ENCODE measurements at regions not wholly inside any gene's neighbourhood (a gene's known extent, or its start where the extent isn't known, plus 50 kb on each side); places are given as distances from the start of the nearest gene placed in this dataset.

DNA sequence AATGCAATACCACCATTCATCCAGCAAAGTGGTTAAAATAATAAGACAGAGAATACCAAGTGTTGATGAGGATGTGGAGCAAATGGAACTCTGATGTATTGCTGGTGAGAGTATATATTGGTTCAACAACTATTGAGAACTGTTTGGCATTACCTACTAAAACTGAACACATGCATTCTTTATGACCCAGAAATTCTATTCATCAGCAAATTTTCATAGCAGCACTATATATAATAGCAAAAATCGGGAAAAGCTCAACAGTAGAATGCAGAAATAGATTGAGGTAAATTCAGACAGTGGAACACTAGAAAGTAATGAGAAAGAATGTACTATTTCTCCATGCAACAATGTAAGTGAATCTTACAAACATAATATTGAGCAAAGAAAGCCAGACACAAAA is 62.2 kb upstream of the FOXP4 start:
- no peak overlapping the region for H4K8ac ChIP-seq (ENCODE audit: low read depth, low read length)
- no peak overlapping the region for H2AK5ac ChIP-seq (ENCODE audit: low read depth, low read length)

DNA sequence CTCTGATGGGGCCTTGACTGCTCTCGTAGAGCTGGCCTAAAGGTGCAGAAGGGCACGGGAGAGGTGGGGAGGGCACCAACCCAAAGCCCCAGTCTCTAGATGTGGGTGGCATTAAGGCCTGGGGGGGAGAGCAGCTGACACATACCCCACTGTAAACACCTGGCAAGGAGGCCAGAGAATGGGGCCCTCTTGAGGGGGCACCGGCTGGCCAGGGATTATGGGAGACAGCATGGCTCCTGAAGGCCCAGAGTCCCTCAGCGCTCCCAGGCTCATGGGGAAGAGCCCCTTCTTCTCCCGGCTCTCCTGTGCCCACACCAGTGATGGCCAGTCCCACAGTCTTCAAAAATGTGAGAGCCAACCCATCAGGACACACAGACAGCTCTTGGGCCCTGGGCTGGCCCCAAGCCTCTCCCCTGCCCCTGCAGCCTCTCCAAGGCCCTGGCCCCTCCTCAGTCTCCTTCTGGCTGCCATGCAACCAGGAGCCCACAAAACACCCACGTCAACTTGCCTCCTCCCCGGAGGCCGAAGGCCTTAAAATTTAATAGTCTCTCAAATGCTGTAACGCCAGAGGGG is 58.2 kb upstream of the FOXP4 start:
- peak overlapping the region; percentile 38 for H3K27ac ChIP-seq (replicated peaks; ENCODE audit: low read length)
- peak overlapping the region; percentile 22 for H3K23ac ChIP-seq (ENCODE audit: low read depth, low read length, poor library complexity)
- H3K14ac ChIP-seq (ENCODE audit: low read length) = no peak overlapping the region
- no peak overlapping the region for H3K9ac ChIP-seq (ENCODE audit: low read depth, low read length, poor library complexity)
- no peak overlapping the region for H4K91ac ChIP-seq (ENCODE audit: low read depth, low read length, poor library complexity)
- H2BK120ac ChIP-seq (ENCODE audit: low read depth, low read length) = peak overlapping the region; percentile 21
- no peaks in the 10 kb centered on the region for H3K36me3 ChIP-seq (replicated peaks in 1 of 2; ENCODE audit: control insufficient read depth in 2 of 2, insufficient read depth in 2 of 2, low read length in 2 of 2)
- peak overlapping the region; percentile 11 for H2BK5ac ChIP-seq (ENCODE audit: low read length)
- H2AFZ ChIP-seq (ENCODE audit: low read length) = peak overlapping the region; percentile 76
- peaks cover 36 to 42% of the 10 kb centered on the region in 2 donors for H3K4me1 ChIP-seq (ENCODE audit: control insufficient read depth in 2 of 2, insufficient read depth in 1 of 2, low read depth in 1 of 2, low read length in 2 of 2)
- peak overlapping the region; percentile 80 for H2BK12ac ChIP-seq (ENCODE audit: low read length)
- H3K4me3 ChIP-seq (ENCODE audit: low read length in 2 of 2) = no peak overlapping the region
- peaks cover 0 to 62% (median 4%) of the 10 kb centered on the region in 3 experiments for H3K27me3 ChIP-seq (ENCODE audit: control insufficient read depth in 3 of 3, insufficient read depth in 3 of 3, low read depth in 1 of 3, low read length in 3 of 3)
- H3K18ac ChIP-seq (ENCODE audit: low read length) = peak overlapping the region; percentile 86
- no peaks in the 10 kb centered on the region for H3K79me1 ChIP-seq (ENCODE audit: low read depth, low read length)
- peak overlapping the region; percentile 43 for H3K4ac ChIP-seq (ENCODE audit: low read length)
- H3K4me2 ChIP-seq (ENCODE audit: insufficient read depth, low read length, poor library complexity, severe bottlenecking) = no peak overlapping the region
- peak overlapping the region; percentile 56 for H2AK5ac ChIP-seq (ENCODE audit: low read depth, low read length)
- H2BK15ac ChIP-seq (ENCODE audit: low read length) = peak overlapping the region; percentile 70
- no peak overlapping the region for H4K8ac ChIP-seq (ENCODE audit: low read depth, low read length)
- no CpG with 5 or more reads among the region's 9 CpGs for WGBS, 2 donors (ENCODE audit: extremely low coverage in 2 of 2, insufficient read length in 2 of 2, insufficient replicate concordance in 1 of 2)
- H3K9me3 ChIP-seq (replicated peaks in 1 of 2; ENCODE audit: control insufficient read depth in 2 of 2, insufficient read depth in 1 of 2, low read depth in 1 of 2, low read length in 2 of 2) = no peaks in the 10 kb centered on the region
- no peak for DNase-seq (ENCODE audit: low spot score)

More for the DNA sequence above, 62.2 kb upstream of the FOXP4 start:
- peaks cover 14 to 21% of the 10 kb centered on the region in 2 donors for H3K4me1 ChIP-seq (ENCODE audit: control insufficient read depth in 2 of 2, insufficient read depth in 1 of 2, low read depth in 1 of 2, low read length in 2 of 2)
- no peak overlapping the region for H2BK12ac ChIP-seq (ENCODE audit: low read length)
- H3K4me3 ChIP-seq (ENCODE audit: low read length in 2 of 2) = no peak overlapping the region
- H2BK5ac ChIP-seq (ENCODE audit: low read length) = no peak overlapping the region
- no peaks in the 10 kb centered on the region for H3K9me3 ChIP-seq (replicated peaks in 1 of 2; ENCODE audit: control insufficient read depth in 2 of 2, insufficient read depth in 1 of 2, low read depth in 1 of 2, low read length in 2 of 2)
- H3K27ac ChIP-seq (replicated peaks; ENCODE audit: low read length) = no peak overlapping the region
- H3K18ac ChIP-seq (ENCODE audit: low read length) = no peak overlapping the region
- no peak overlapping the region for H3K4ac ChIP-seq (ENCODE audit: low read length)
- no peak overlapping the region for H3K14ac ChIP-seq (ENCODE audit: low read length)
- H2AFZ ChIP-seq (ENCODE audit: low read length) = no peak overlapping the region
- no peak overlapping the region for H3K4me2 ChIP-seq (ENCODE audit: insufficient read depth, low read length, poor library complexity, severe bottlenecking)
- H2BK120ac ChIP-seq (ENCODE audit: low read depth, low read length) = no peak overlapping the region
- no peak for DNase-seq (ENCODE audit: low spot score)
- no CpG with 5 or more reads among the region's 1 CpG for WGBS, 2 donors (ENCODE audit: extremely low coverage in 2 of 2, insufficient read length in 2 of 2, insufficient replicate concordance in 1 of 2)
- H2BK15ac ChIP-seq (ENCODE audit: low read length) = no peak overlapping the region
- no peaks in the 10 kb centered on the region for H3K79me1 ChIP-seq (ENCODE audit: low read depth, low read length)
- H3K36me3 ChIP-seq (replicated peaks in 1 of 2; ENCODE audit: control insufficient read depth in 2 of 2, insufficient read depth in 2 of 2, low read length in 2 of 2) = no peaks in the 10 kb centered on the region
- peaks cover 0 to 31% (median 0%) of the 10 kb centered on the region in 3 experiments for H3K27me3 ChIP-seq (ENCODE audit: control insufficient read depth in 3 of 3, insufficient read depth in 3 of 3, low read depth in 1 of 3, low read length in 3 of 3)
- H3K9ac ChIP-seq (ENCODE audit: low read depth, low read length, poor library complexity) = no peak overlapping the region
- H4K91ac ChIP-seq (ENCODE audit: low read depth, low read length, poor library complexity) = no peak overlapping the region
- no peak overlapping the region for H3K23ac ChIP-seq (ENCODE audit: low read depth, low read length, poor library complexity)

DNA sequence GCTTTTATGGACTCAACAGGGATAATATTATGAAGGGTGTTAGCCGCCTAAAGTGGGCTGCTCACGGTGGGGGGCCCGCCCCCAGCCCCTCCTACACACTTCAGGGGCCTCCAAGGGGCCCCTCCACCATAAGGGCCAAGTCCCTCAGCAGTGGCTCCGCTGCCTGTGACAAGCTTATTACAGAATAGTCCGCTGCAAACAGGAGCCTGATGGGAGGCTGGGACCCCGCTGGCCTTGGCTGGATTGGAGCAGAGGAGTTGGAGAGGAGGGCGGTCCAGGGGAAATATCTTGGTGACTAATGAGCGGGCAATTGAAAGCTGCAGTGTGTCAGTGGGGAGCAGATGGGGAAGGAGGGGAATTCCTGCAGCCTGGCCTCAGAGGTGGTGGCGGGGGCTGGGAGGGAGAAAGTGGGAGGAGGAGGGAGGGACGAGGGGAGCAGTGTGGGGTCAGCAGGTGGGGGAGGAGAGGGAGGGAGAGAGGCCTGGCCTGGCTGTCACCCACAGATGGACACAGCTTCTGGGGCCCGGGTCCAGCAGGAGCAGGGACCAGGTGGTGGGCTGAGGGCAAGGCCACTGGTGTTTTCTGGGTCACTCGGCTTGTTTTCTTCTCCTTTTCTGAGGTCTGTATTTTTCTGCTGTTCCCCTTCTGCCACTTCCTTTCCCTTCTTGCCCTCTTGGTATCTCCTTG is 57.6 kb upstream of the FOXP4 start:
- Histone ChIP-seq H3K4ac (ENCODE audit: low read length) (no peak overlapping the region), H3K36me3 (replicated peaks in 1 of 2; ENCODE audit: control insufficient read depth in 2 of 2, insufficient read depth in 2 of 2, low read length in 2 of 2) (no peaks in the 10 kb centered on the region), H2BK5ac (ENCODE audit: low read length) (peak overlapping the region; percentile 11), H3K14ac (ENCODE audit: low read length) (no peak overlapping the region), H3K79me1 (ENCODE audit: low read depth, low read length) (no peaks in the 10 kb centered on the region), H3K9ac (ENCODE audit: low read depth, low read length, poor library complexity) (peak overlapping the region; percentile 9), H2AFZ (ENCODE audit: low read length) (peak overlapping the region; percentile 76), H4K91ac (ENCODE audit: low read depth, low read length, poor library complexity) (no peak overlapping the region), H4K8ac (ENCODE audit: low read depth, low read length) (no peak overlapping the region), H2BK120ac (ENCODE audit: low read depth, low read length) (no peak overlapping the region), H2BK15ac (ENCODE audit: low read length) (peak overlapping the region; percentile 10), H2AK5ac (ENCODE audit: low read depth, low read length) (no peak overlapping the region), H3K9me3 (replicated peaks in 1 of 2; ENCODE audit: control insufficient read depth in 2 of 2, insufficient read depth in 1 of 2, low read depth in 1 of 2, low read length in 2 of 2) (no peaks in the 10 kb centered on the region), H3K18ac (ENCODE audit: low read length) (peak overlapping the region; percentile 86), H3K27me3 (ENCODE audit: control insufficient read depth in 3 of 3, insufficient read depth in 3 of 3, low read depth in 1 of 3, low read length in 3 of 3) (peaks cover 0 to 68% (median 8%) of the 10 kb centered on the region in 3 experiments), H3K4me1 (ENCODE audit: control insufficient read depth in 2 of 2, insufficient read depth in 1 of 2, low read depth in 1 of 2, low read length in 2 of 2) (peaks cover 36 to 42% of the 10 kb centered on the region in 2 donors), H3K4me2 (ENCODE audit: insufficient read depth, low read length, poor library complexity, severe bottlenecking) (no peak overlapping the region), H2BK12ac (ENCODE audit: low read length) (no peak overlapping the region), H3K27ac (replicated peaks; ENCODE audit: low read length) (peak overlapping the region; percentile 52), H3K4me3 (ENCODE audit: low read length in 2 of 2) (no peak overlapping the region), H3K23ac (ENCODE audit: low read depth, low read length, poor library complexity) (no peak overlapping the region)
- DNase-seq (ENCODE audit: low spot score) = peak; percentile 76
- WGBS, 2 donors (ENCODE audit: extremely low coverage in 2 of 2, insufficient read length in 2 of 2, insufficient replicate concordance in 1 of 2) = no CpG with 5 or more reads among the region's 12 CpGs

DNA sequence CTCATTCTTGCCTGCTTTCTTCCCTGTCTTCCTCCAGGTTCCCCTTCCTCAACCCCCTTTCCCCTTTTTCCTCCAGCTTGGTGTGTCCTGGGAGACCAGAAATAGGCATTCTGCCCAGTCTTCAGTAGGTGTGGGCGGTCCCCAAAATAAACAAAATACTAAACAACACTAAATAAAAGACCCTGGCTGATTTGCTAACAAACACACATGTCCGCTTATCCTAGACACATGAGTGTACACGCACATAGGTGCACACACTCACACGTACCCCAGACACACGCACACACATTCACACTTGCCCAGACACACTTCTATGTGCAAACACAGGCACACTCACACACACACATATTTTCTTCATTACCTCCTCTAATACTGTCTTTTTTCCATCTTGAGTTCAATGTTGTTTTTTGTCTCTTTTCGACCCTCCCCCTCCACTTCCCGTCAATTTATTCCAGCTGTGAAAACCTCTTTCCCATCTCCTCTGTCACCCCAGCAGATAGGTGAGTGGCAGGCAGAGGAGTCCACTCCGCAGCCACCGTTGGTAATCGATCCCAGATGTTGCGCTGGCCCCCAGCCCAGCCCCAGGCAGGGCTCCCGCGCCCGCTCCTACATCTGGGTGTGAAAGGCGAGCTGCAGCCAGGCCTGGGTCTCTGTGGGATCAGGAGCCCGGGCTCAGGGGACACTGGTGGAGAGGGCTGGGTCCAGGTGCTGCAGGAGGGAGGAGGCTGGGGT is 56.9 kb upstream of the FOXP4 start:
- no peak overlapping the region for H3K23ac ChIP-seq (ENCODE audit: low read depth, low read length, poor library complexity)
- peak overlapping the region; percentile 76 for H2AFZ ChIP-seq (ENCODE audit: low read length)
- H4K8ac ChIP-seq (ENCODE audit: low read depth, low read length) = no peak overlapping the region
- H3K36me3 ChIP-seq (replicated peaks in 1 of 2; ENCODE audit: control insufficient read depth in 2 of 2, insufficient read depth in 2 of 2, low read length in 2 of 2) = no peaks in the 10 kb centered on the region
- peak overlapping the region; percentile 9 for H3K9ac ChIP-seq (ENCODE audit: low read depth, low read length, poor library complexity)
- no peak overlapping the region for H2BK5ac ChIP-seq (ENCODE audit: low read length)
- H3K14ac ChIP-seq (ENCODE audit: low read length) = no peak overlapping the region
- H2BK12ac ChIP-seq (ENCODE audit: low read length) = no peak overlapping the region
- WGBS, 2 donors (ENCODE audit: extremely low coverage in 2 of 2, insufficient read length in 2 of 2, insufficient replicate concordance in 1 of 2) = no CpG with 5 or more reads among the region's 16 CpGs
- no peak overlapping the region for H2BK120ac ChIP-seq (ENCODE audit: low read depth, low read length)
- H3K18ac ChIP-seq (ENCODE audit: low read length) = peak overlapping the region; percentile 81
- peaks cover 40 to 45% of the 10 kb centered on the region in 2 donors for H3K4me1 ChIP-seq (ENCODE audit: control insufficient read depth in 2 of 2, insufficient read depth in 1 of 2, low read depth in 1 of 2, low read length in 2 of 2)
- H3K4me3 ChIP-seq (ENCODE audit: low read length in 2 of 2) = no peak overlapping the region
- peak overlapping the region; percentile 52 for H3K27ac ChIP-seq (replicated peaks; ENCODE audit: low read length)
- no peak overlapping the region for H3K4ac ChIP-seq (ENCODE audit: low read length)
- H3K4me2 ChIP-seq (ENCODE audit: insufficient read depth, low read length, poor library complexity, severe bottlenecking) = no peak overlapping the region
- H3K79me1 ChIP-seq (ENCODE audit: low read depth, low read length) = no peaks in the 10 kb centered on the region
- H2BK15ac ChIP-seq (ENCODE audit: low read length) = peak overlapping the region; percentile 88
- no peaks in the 10 kb centered on the region for H3K9me3 ChIP-seq (replicated peaks in 1 of 2; ENCODE audit: control insufficient read depth in 2 of 2, insufficient read depth in 1 of 2, low read depth in 1 of 2, low read length in 2 of 2)
- H3K27me3 ChIP-seq (ENCODE audit: control insufficient read depth in 3 of 3, insufficient read depth in 3 of 3, low read depth in 1 of 3, low read length in 3 of 3) = peaks cover 0 to 75% (median 15%) of the 10 kb centered on the region in 3 experiments
- no peak for DNase-seq (ENCODE audit: low spot score)
- H4K91ac ChIP-seq (ENCODE audit: low read depth, low read length, poor library complexity) = no peak overlapping the region
- H2AK5ac ChIP-seq (ENCODE audit: low read depth, low read length) = peak overlapping the region; percentile 86

Measured in neuronal stem cell (in vitro differentiated cells).